HFFc6 (cell line): ENCODE measurements at regions not wholly inside any gene's neighbourhood (a gene's known extent, or its start where the extent isn't known, plus 50 kb on each side); places are given as distances from the start of the nearest gene placed in this dataset.
A peak's percentile ranks its signal among the peaks of the same experiment; 100 is the strongest.

ENCODE experiments used
- DNase-seq: peaks from one replicate; pipeline ENCODE4 v3.0.0-alpha.2; 2018
- H3K27ac Mint-ChIP-seq: 2 replicates; pipeline ENCODE4 v1.8.0; 2020; ENCODE audit warnings: mild to moderate bottlenecking, mixed read lengths
- H3K27me3 Mint-ChIP-seq: 2 replicates; pipeline ENCODE4 v1.8.0; 2021; ENCODE audit warnings: mild to moderate bottlenecking, moderate library complexity, mixed read lengths; ENCODE audit not compliant: insufficient read depth
- H3K36me3 Mint-ChIP-seq: 2 replicates; pipeline ENCODE4 v1.8.0; 2021; ENCODE audit warnings: low read depth, mixed read lengths
- H3K4me1 Mint-ChIP-seq: 2 replicates; pipeline ENCODE4 v1.8.0; 2020; ENCODE audit warnings: low read depth, mixed read lengths
- H3K4me3 Mint-ChIP-seq: 2 replicates; pipeline ENCODE4 v1.8.0; 2020; ENCODE audit warnings: mild to moderate bottlenecking, moderate library complexity, mixed read lengths
- H3K9me3 Mint-ChIP-seq: 2 replicates; pipeline ENCODE4 v1.8.0; 2020; ENCODE audit warnings: mild to moderate bottlenecking, mixed read lengths
- CTCF ChIP-seq: fragments of 200-600 bp; sonication (generic); IDR thresholded peaks from 2 replicates; pipeline ENCODE4 v1.5.0; 2021; ENCODE audit warnings: antibody characterized with exemption, mild to moderate bottlenecking

- no peak for DNase-seq
- Mint-ChIP-seq H3K4me3 (no peak overlapping the region), H3K27me3 (peaks cover 1% of the 10 kb centered on the region; the same call in 1 of the 2 replicates), H3K36me3 (no peaks in the 10 kb centered on the region), H3K4me1 (peaks cover 41% of the 10 kb centered on the region), H3K9me3 (no peaks in the 10 kb centered on the region), H3K27ac (no peak overlapping the region; the same call in 1 of the 2 replicates)
- no peak for TF ChIP-seq CTCF
Measured at GRCh38 chr10:106508950-106509349, 655.6 kb downstream of the SORCS1 start.

GRCh38 chr10:106506526-106507283 is 657.8 kb downstream of the SORCS1 start:
- peaks cover 1% of the 10 kb centered on the region; the same call in 1 of the 2 replicates for H3K27me3 Mint-ChIP-seq
- H3K27ac Mint-ChIP-seq, result no peak overlapping the region
- no peaks in the 10 kb centered on the region for H3K9me3 Mint-ChIP-seq
- H3K36me3 Mint-ChIP-seq, result no peaks in the 10 kb centered on the region
- TF ChIP-seq CTCF, result no peak
- H3K4me3 Mint-ChIP-seq, result no peak overlapping the region
- DNase-seq, result peak; percentile 13
- peaks cover 45% of the 10 kb centered on the region for H3K4me1 Mint-ChIP-seq

GRCh38 chr10:106504536-106504935 is 660.0 kb downstream of the SORCS1 start:
- peaks cover 59% of the 10 kb centered on the region for H3K4me1 Mint-ChIP-seq
- DNase-seq, result no peak
- TF ChIP-seq CTCF, result no peak
- H3K4me3 Mint-ChIP-seq, result peak overlapping the region; percentile 48; the same call in 1 of the 2 replicates
- no peaks in the 10 kb centered on the region for H3K36me3 Mint-ChIP-seq
- no peaks in the 10 kb centered on the region; the same call in 1 of the 2 replicates for H3K27me3 Mint-ChIP-seq
- H3K27ac Mint-ChIP-seq, result no peak overlapping the region
- H3K9me3 Mint-ChIP-seq, result no peaks in the 10 kb centered on the region

- DNase-seq, result no peak
- no peaks in the 10 kb centered on the region for H3K36me3 Mint-ChIP-seq
Measured at GRCh38 chr10:106502641-106503040, 661.9 kb downstream of the SORCS1 start.

GRCh38 chr10:106500925-106501525 is 663.5 kb downstream of the SORCS1 start:
- no peak for DNase-seq
- H3K4me3 Mint-ChIP-seq, result no peak overlapping the region
- H3K9me3 Mint-ChIP-seq, result no peaks in the 10 kb centered on the region
- H3K27ac Mint-ChIP-seq, result no peak overlapping the region
- peaks cover 33% of the 10 kb centered on the region for H3K4me1 Mint-ChIP-seq
- TF ChIP-seq CTCF, result no peak
- H3K27me3 Mint-ChIP-seq, result no peaks in the 10 kb centered on the region; the same call in 1 of the 2 replicates
- H3K36me3 Mint-ChIP-seq, result no peaks in the 10 kb centered on the region

More at GRCh38 chr10:106502641-106503040, 661.9 kb downstream of the SORCS1 start:
- H3K9me3 Mint-ChIP-seq, result no peaks in the 10 kb centered on the region
- H3K4me3 Mint-ChIP-seq, result no peak overlapping the region; the same call in 1 of the 2 replicates
- no peaks in the 10 kb centered on the region; the same call in 1 of the 2 replicates for H3K27me3 Mint-ChIP-seq
- no peak overlapping the region for H3K27ac Mint-ChIP-seq
- TF ChIP-seq CTCF, result no peak
- peaks cover 49% of the 10 kb centered on the region for H3K4me1 Mint-ChIP-seq
